ENCODE measurements at regions not wholly inside any gene's neighbourhood (a gene's known extent, or its start where the extent isn't known, plus 50 kb on each side); places are given as distances from the start of the nearest gene placed in this dataset.
"Not testable (repeated sequence)": the region's sequence is repeated elsewhere in the genome, so short reads cannot be mapped to it uniquely, and the experiment has no call there.

DNA sequence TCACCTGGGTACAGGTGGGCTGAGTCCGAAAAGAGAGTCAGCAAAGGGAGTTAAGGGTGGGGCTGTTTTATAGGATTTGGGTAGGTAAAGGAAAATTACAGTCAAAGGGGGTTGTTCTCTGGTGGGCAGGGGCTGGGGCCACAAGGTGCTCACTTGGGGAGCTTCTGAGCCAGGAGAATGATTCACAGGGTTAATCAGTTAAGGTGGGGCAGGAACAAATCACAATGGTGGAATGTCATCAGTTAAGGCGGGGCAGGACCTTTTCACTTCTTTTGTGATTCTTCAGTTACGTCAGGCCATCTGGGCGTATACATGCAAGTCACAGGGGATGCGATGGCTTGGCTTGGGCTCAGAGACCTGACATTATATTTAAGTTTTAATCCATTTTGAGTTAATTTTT, 179.7 kb upstream of the TRPC7 start:
- CTCF ChIA-PET; POLR2A ChIA-PET; H3K36me3 ChIP-seq (ENCODE audit: control insufficient read depth in 2 of 2, insufficient read depth in 1 of 2, low read length in 2 of 2); H3K9me3 ChIP-seq (ENCODE audit: control insufficient read depth, insufficient read depth, low read depth, low read length); H3K4me3 ChIP-seq (ENCODE audit: low read depth, low read length); H3K4me1 ChIP-seq (ENCODE audit: control insufficient read depth, insufficient read depth, low read length); H3K27ac ChIP-seq (ENCODE audit: extremely low read depth, low read depth, low read length): not testable (repeated sequence)

DNA sequence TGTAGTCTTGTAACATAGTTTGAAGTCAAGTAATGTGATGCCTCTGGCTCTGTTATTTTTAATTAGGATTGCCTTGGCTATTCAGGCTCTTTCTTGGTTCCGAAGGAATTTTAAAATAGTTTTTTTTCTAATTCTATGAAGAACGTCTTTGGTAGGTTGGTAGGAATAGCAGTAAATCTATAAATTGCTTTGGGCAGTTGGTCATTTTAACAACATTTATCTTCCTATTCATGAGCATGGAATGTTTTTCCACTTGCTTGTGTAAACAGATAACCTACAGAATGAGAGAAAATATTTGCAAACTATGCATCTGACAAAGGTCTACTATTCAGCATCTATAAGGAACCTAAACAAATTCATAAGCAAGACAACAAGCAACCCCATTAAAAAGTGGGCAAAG, 173.2 kb upstream of the TRPC7 start:
- no peaks in the 10 kb centered on the region for H3K4me1 ChIP-seq (ENCODE audit: control insufficient read depth, insufficient read depth, low read length)
- no peaks in the 10 kb centered on the region for H3K36me3 ChIP-seq (ENCODE audit: control insufficient read depth in 2 of 2, insufficient read depth in 1 of 2, low read length in 2 of 2)
- H3K4me3 ChIP-seq (ENCODE audit: low read depth, low read length) = no peak overlapping the region
- CTCF ChIA-PET = no interaction called here
- POLR2A ChIA-PET = no interaction called here
- H3K27ac ChIP-seq (ENCODE audit: extremely low read depth, low read depth, low read length) = no peak overlapping the region
- TF ChIP-seq ZNF514 (tag by site-specific recombination; IDR thresholded peaks at IDR 0.05) = no peak
- TF ChIP-seq KLF16 (tag by site-specific recombination; IDR thresholded peaks at IDR 0.05) = no peak
- TF ChIP-seq ZBTB10 (tag by site-specific recombination; IDR thresholded peaks at IDR 0.05) = no peak
- TF ChIP-seq ZBTB21 (tag by site-specific recombination; IDR thresholded peaks at IDR 0.05) = no peak
- no peak for TF ChIP-seq YY2 (tag by site-specific recombination; IDR thresholded peaks at IDR 0.05)
- TF ChIP-seq ZNF404 (tag by site-specific recombination; IDR thresholded peaks at IDR 0.05) = no peak
- TF ChIP-seq ZNF426 (tag by site-specific recombination; IDR thresholded peaks at IDR 0.05) = no peak
- no peak for TF ChIP-seq ZNF23 (tag by site-specific recombination; IDR thresholded peaks at IDR 0.05; ENCODE audit: borderline replicate concordance)
- no peak for TF ChIP-seq HOXD13 (CRISPR knock-in tag; IDR thresholded peaks at IDR 0.05; ENCODE audit: borderline replicate concordance)
- no peak for TF ChIP-seq GLIS2 (tag by site-specific recombination; IDR thresholded peaks at IDR 0.05)
- no peak for TF ChIP-seq ZNF311 (tag by site-specific recombination; IDR thresholded peaks at IDR 0.05; ENCODE audit: borderline replicate concordance)
- TF ChIP-seq, protein P1, sequence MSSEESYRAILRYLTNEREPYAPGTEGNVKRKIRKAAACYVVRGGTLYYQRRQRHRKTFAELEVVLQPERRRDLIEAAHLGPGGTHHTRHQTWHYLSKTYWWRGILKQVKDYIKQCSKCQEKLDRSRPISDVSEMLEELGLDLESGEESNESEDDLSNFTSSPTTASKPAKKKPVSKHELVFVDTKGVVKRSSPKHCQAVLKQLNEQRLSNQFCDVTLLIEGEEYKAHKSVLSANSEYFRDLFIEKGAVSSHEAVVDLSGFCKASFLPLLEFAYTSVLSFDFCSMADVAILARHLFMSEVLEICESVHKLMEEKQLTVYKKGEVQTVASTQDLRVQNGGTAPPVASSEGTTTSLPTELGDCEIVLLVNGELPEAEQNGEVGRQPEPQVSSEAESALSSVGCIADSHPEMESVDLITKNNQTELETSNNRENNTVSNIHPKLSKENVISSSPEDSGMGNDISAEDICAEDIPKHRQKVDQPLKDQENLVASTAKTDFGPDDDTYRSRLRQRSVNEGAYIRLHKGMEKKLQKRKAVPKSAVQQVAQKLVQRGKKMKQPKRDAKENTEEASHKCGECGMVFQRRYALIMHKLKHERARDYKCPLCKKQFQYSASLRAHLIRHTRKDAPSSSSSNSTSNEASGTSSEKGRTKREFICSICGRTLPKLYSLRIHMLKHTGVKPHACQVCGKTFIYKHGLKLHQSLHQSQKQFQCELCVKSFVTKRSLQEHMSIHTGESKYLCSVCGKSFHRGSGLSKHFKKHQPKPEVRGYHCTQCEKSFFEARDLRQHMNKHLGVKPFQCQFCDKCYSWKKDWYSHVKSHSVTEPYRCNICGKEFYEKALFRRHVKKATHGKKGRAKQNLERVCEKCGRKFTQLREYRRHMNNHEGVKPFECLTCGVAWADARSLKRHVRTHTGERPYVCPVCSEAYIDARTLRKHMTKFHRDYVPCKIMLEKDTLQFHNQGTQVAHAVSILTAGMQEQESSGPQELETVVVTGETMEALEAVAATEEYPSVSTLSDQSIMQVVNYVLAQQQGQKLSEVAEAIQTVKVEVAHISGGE (tag by site-specific recombination; conservative IDR thresholded peaks at IDR 0.05; ENCODE audit: low read depth) = no peak
- TF ChIP-seq FEZF1 (tag by site-specific recombination; IDR thresholded peaks at IDR 0.05) = no peak
- TF ChIP-seq ZNF501 (tag by site-specific recombination; IDR thresholded peaks at IDR 0.05) = no peak
- TF ChIP-seq GLI4 (tag by site-specific recombination; IDR thresholded peaks at IDR 0.05) = no peak
- TF ChIP-seq ZNF701 (tag by site-specific recombination; IDR thresholded peaks at IDR 0.05) = no peak
- no peaks in the 10 kb centered on the region for H3K9me3 ChIP-seq (ENCODE audit: control insufficient read depth, insufficient read depth, low read depth, low read length)

- Histone ChIP-seq H3K36me3 (ENCODE audit: control insufficient read depth in 2 of 2, insufficient read depth in 1 of 2, low read length in 2 of 2) (no peaks in the 10 kb centered on the region), H3K9me3 (ENCODE audit: control insufficient read depth, insufficient read depth, low read depth, low read length) (no peaks in the 10 kb centered on the region), H3K4me1 (ENCODE audit: control insufficient read depth, insufficient read depth, low read length) (no peaks in the 10 kb centered on the region), H3K27ac (ENCODE audit: extremely low read depth, low read depth, low read length) (no peak overlapping the region), H3K4me3 (ENCODE audit: low read depth, low read length) (no peak overlapping the region)
- ChIA-PET CTCF (interaction anchor here (0.6 to 2.0 kb wide), 2 partner anchors 11 to 148 kb away, joined by 3 to 4 read pairs; no protein-coding TSS in a partner anchor), POLR2A (no interaction called here)
- TF ChIP-seq ZBTB8A (tag by site-specific recombination; IDR thresholded peaks at IDR 0.05) (no peak), ZNF658 (tag by site-specific recombination; IDR thresholded peaks at IDR 0.05) (no peak)
Measured at GRCh38 chr5:136529081-136529480, 163.7 kb upstream of the TRPC7 start.

Data from HEK293 (cell line).